IMR-90 (cell line): ENCODE measurements at regions not wholly inside any gene's neighbourhood (a gene's known extent, or its start where the extent isn't known, plus 50 kb on each side); places are given as distances from the start of the nearest gene placed in this dataset.

Experiments
- ATAC-seq: fragments of 200-7000 bp; cut with Tn5 transposase; 2 replicates; pipeline ENCODE4 v1.9.1; 2020; ENCODE audit warnings: low read depth, mild to moderate bottlenecking, moderate library complexity
- BruUV-seq: library from RNA; stranded (reverse); fragments of 400-500 nt; replicated peaks from 2 replicates; lab custom pipeline; 2021; lab: Mats Ljungman, UMichigan
- CTCF ChIA-PET: fragments of 300-600 bp; formaldehyde crosslinking; extraction: SDS; loops from one replicate; lab custom pipeline; 2021; ENCODE audit warnings: antibody characterized with exemption; lab: Yijun Ruan, JAX
- POLR2A ChIA-PET: fragments of 300-600 bp; sonication (Branson Sonifier 250); formaldehyde crosslinking; loops from one replicate; lab custom pipeline; 2022; ENCODE audit warnings: antibody characterized with exemption; ENCODE audit not compliant: unreplicated experiment; lab: Charles Lee
- DNase-seq: peaks from one replicate; pipeline ENCODE4 v3.0.0; 2013
- H2AFZ ChIP-seq: replicated peaks from 2 replicates; pipeline ENCODE3; 2013; ENCODE audit warnings: low read length, mild to moderate bottlenecking; ENCODE audit not compliant: poor library complexity
- H2AK5ac ChIP-seq: 2 replicates; pipeline ENCODE4 v1.6.1; 2013; ENCODE audit warnings: low read depth, low read length, inconsistent platforms
- H2AK9ac ChIP-seq: replicated peaks from 2 replicates; pipeline ENCODE3; 2013; ENCODE audit warnings: mild to moderate bottlenecking, low read depth, low read length, moderate library complexity; ENCODE audit not compliant: poor library complexity
- H2BK120ac ChIP-seq: 2 replicates; pipeline ENCODE4 v1.6.1; 2013; ENCODE audit warnings: low read depth, low read length, inconsistent platforms
- H2BK15ac ChIP-seq: 3 replicates; pipeline ENCODE4 v1.6.1; 2013; ENCODE audit warnings: low read depth, low read length, inconsistent platforms
- H2BK20ac ChIP-seq: 2 replicates; pipeline ENCODE4 v1.6.1; 2013; ENCODE audit warnings: low read depth, mild to moderate bottlenecking, inconsistent platforms, low read length, moderate library complexity
- H2BK5ac ChIP-seq: 2 replicates; pipeline ENCODE4 v1.6.1; 2013; ENCODE audit warnings: mild to moderate bottlenecking, low read depth, low read length, inconsistent platforms; ENCODE audit not compliant: poor library complexity, severe bottlenecking
- H3K14ac ChIP-seq: replicated peaks from 2 replicates; pipeline ENCODE4 v1.6.1; 2013; ENCODE audit warnings: low read depth, low read length, inconsistent platforms
- H3K18ac ChIP-seq: 2 replicates; pipeline ENCODE4 v1.6.1; 2013; ENCODE audit warnings: low read depth, low read length, control low read depth
- H3K23ac ChIP-seq: 2 replicates; pipeline ENCODE4 v1.6.1; 2013; ENCODE audit warnings: low read depth, low read length, inconsistent platforms
- H3K27ac ChIP-seq: 2 replicates; pipeline ENCODE4 v1.5.1; 2013; ENCODE audit warnings: mild to moderate bottlenecking, control low read depth, low read length; ENCODE audit not compliant: insufficient read depth
- H3K27me3 ChIP-seq: 2 replicates; pipeline ENCODE4 v1.6.1; 2013; ENCODE audit warnings: low read length; ENCODE audit not compliant: control insufficient read depth, insufficient read depth
- H3K36me3 ChIP-seq: 2 replicates; pipeline ENCODE4 v1.6.1; 2013; ENCODE audit warnings: low read length, mixed read lengths; ENCODE audit not compliant: control insufficient read depth, insufficient read depth
- H3K4ac ChIP-seq: 2 replicates; pipeline ENCODE4 v1.6.1; 2013; ENCODE audit warnings: low read depth, low read length, inconsistent platforms
- H3K4me1 ChIP-seq: 2 replicates; pipeline ENCODE4 v1.6.1; 2013; ENCODE audit warnings: low read length, mixed read lengths; ENCODE audit not compliant: control insufficient read depth, insufficient read depth
- H3K4me2 ChIP-seq: 2 replicates; pipeline ENCODE4 v1.6.1; 2013; ENCODE audit warnings: low read depth, mild to moderate bottlenecking, control low read depth, low read length, moderate library complexity
- H3K4me3 ChIP-seq: 2 replicates; pipeline ENCODE4 v1.5.1; 2013; ENCODE audit warnings: low read depth, mild to moderate bottlenecking, control low read depth, low read length, moderate library complexity; ENCODE audit not compliant: insufficient read depth
- H3K56ac ChIP-seq: 2 replicates; pipeline ENCODE4 v1.6.1; 2013; ENCODE audit warnings: low read length, inconsistent platforms; ENCODE audit not compliant: insufficient read depth; ENCODE audit errors: extremely low read depth
- H3K79me1 ChIP-seq, 2 experiments: 2 replicates each; pipeline ENCODE4 v1.6.1; 2013; ENCODE audit warnings: low read length in 2 of 2, inconsistent platforms in 1 of 2, low read depth in 1 of 2
- H3K9ac ChIP-seq: 2 replicates; pipeline ENCODE4 v1.6.1; 2013; ENCODE audit warnings: low read depth, low read length, control low read depth
- H3K9me1 ChIP-seq: 2 replicates; pipeline ENCODE4 v1.6.1; 2013; ENCODE audit warnings: low read length, inconsistent platforms; ENCODE audit not compliant: insufficient read depth
- H3K9me3 ChIP-seq: 2 replicates; pipeline ENCODE4 v1.6.1; 2013; ENCODE audit warnings: low read length; ENCODE audit not compliant: control insufficient read depth, insufficient read depth
- H4K20me1 ChIP-seq: 2 replicates; pipeline ENCODE4 v1.6.1; 2013; ENCODE audit warnings: low read length, inconsistent platforms; ENCODE audit not compliant: insufficient read depth
- H4K5ac ChIP-seq: 2 replicates; pipeline ENCODE4 v1.6.1; 2013; ENCODE audit warnings: mild to moderate bottlenecking, low read depth, low read length, control low read depth
- H4K8ac ChIP-seq, 2 experiments: 2 replicates each; pipeline ENCODE4 v1.6.1; 2013; ENCODE audit warnings: low read depth in 2 of 2, low read length in 2 of 2, control low read depth in 1 of 2, inconsistent platforms in 1 of 2
- H4K91ac ChIP-seq: 2 replicates; pipeline ENCODE4 v1.6.1; 2013; ENCODE audit warnings: low read depth, low read length, inconsistent platforms; ENCODE audit not compliant: insufficient read depth
- BHLHE40 ChIP-seq: fragments of 150-350 bp; IDR thresholded peaks from 2 replicates; pipeline ENCODE4 v1.6.1; 2016; ENCODE audit warnings: mild to moderate bottlenecking, low read depth, low read length
- ELK1 ChIP-seq: fragments of 150-350 bp; IDR thresholded peaks from 2 replicates; pipeline ENCODE4 v1.6.1; 2016; ENCODE audit warnings: low read depth, mild to moderate bottlenecking, low read length, moderate library complexity, borderline replicate concordance
- MAZ ChIP-seq: IDR thresholded peaks from 2 replicates; pipeline ENCODE4 v1.6.1; 2012; ENCODE audit warnings: low read depth, mild to moderate bottlenecking, low read length, improper control_type of control experiment, moderate library complexity, borderline replicate concordance
- MXI1 ChIP-seq: IDR thresholded peaks from 2 replicates; pipeline ENCODE4 v1.6.1; 2012; ENCODE audit warnings: low read depth, mild to moderate bottlenecking, low read length, moderate library complexity, borderline replicate concordance
- NFE2L2 ChIP-seq: fragments of 150-350 bp; IDR thresholded peaks from 2 replicates; pipeline ENCODE4 v1.6.1; 2016; ENCODE audit warnings: low read depth, mild to moderate bottlenecking, low read length
- POLR2A ChIP-seq: IDR thresholded peaks from 2 replicates; pipeline ENCODE4 v1.6.1; 2012; ENCODE audit warnings: mild to moderate bottlenecking, low read depth, low read length
- RAD21 ChIP-seq: IDR thresholded peaks from 2 replicates; pipeline ENCODE4 v1.6.1; 2012; ENCODE audit warnings: low read length, improper control_type of control experiment
- SMC3 ChIP-seq: fragments of 150-350 bp; IDR thresholded peaks from 2 replicates; pipeline ENCODE4 v1.6.1; 2016; ENCODE audit warnings: low read depth, mild to moderate bottlenecking, antibody characterized with exemption, low read length, moderate library complexity
- WGBS, 2 experiments: methylation state at CpG; one replicate each; pipeline versions ENCODE4 v1.1.5 to v1.1.7; 2013; ENCODE audit warnings: missing lambda C conversion rate in 2 of 2; ENCODE audit not compliant: insufficient read length in 1 of 2; ENCODE audit errors: extremely low coverage in 2 of 2; 5-methylcytosine and 5-hydroxymethylcytosine counted together
- dilution Hi-C: fragments of 300-500 bp; cut with HindIII; formaldehyde crosslinking; loops from one replicate; pipeline ENCODE4 v1.14.3; 2018; ENCODE audit warnings: low sequenced_read_pairs; ENCODE audit not compliant: unreplicated experiment
- in situ Hi-C: fragments of 300-500 bp; cut with MboI; formaldehyde crosslinking; loops from 3 replicates; pipeline ENCODE4 v1.14.3; 2019; ENCODE audit warnings: low sequenced_read_pairs, inconsistent platforms, mixed read lengths
- intact Hi-C: fragments of 100-400 bp; cut with micrococcal nuclease; formaldehyde crosslinking; loops from 2 replicates; pipeline ENCODE4 v1.10.0; 2022

DNA sequence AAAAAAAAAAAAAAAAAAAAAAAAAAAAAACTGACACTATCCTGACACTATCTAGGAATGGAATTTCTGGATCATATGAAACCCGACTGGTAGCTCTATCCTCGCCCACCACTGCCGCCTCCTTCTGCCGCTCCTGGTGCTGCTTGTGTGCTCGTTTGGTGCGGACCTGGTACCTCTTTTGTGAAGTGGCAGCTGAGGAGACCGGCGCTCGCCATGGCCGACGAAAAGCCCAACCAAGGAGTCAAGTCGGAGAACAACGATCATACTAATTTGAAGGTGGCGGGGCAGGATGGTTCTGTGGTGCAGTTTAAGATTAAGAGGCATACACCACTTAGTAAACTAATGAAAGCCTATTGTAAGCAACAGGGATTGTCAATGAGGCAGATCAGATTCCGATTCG lies 130.6 kb downstream of the SEPTIN14 start:
- no peak overlapping the region for H4K91ac ChIP-seq
- ATAC-seq (no peak), DNase-seq (no peak)
- no peaks in the 10 kb centered on the region for H3K79me1 ChIP-seq
- no peak overlapping the region for H3K4ac ChIP-seq
- H3K4me2 ChIP-seq: no peak overlapping the region
- no peak overlapping the region for H3K18ac ChIP-seq
- H3K4me1 ChIP-seq: no peaks in the 10 kb centered on the region
- no peak overlapping the region for H2BK120ac ChIP-seq
- H2BK20ac ChIP-seq: no peak overlapping the region
- dilution Hi-C loops (no loop called here), in situ Hi-C loops (no loop called here), intact Hi-C loops (no loop called here)
- no peak for TF ChIP-seq BHLHE40
- no peak for TF ChIP-seq MAZ
- TF ChIP-seq NFE2L2: no peak
- no peak for TF ChIP-seq ELK1
- no peak for TF ChIP-seq RAD21
- TF ChIP-seq MXI1: no peak
- TF ChIP-seq SMC3: no peak
- no peak for TF ChIP-seq POLR2A
- H3K4me3 ChIP-seq: no peak overlapping the region
- H4K8ac ChIP-seq: no peak overlapping the region
- H3K36me3 ChIP-seq: no peaks in the 10 kb centered on the region
- H3K9ac ChIP-seq: no peak overlapping the region
- H3K9me3 ChIP-seq: no peaks in the 10 kb centered on the region
- H3K23ac ChIP-seq: no peak overlapping the region
- no peaks in the 10 kb centered on the region for H3K27me3 ChIP-seq
- H3K56ac ChIP-seq: no peak overlapping the region
- no CpG with 5 or more reads among the region's 16 CpGs for WGBS, 2 experiments
- no peak overlapping the region for H2AK9ac ChIP-seq
- H4K20me1 ChIP-seq: no peaks in the 10 kb centered on the region
- H2BK15ac ChIP-seq: no peak overlapping the region
- no peak overlapping the region for H3K14ac ChIP-seq
- H2AK5ac ChIP-seq: no peak overlapping the region
- ChIA-PET POLR2A (no interaction called here), CTCF (no interaction called here)
- H2BK5ac ChIP-seq: no peak overlapping the region
- H4K5ac ChIP-seq: no peak overlapping the region
- H3K9me1 ChIP-seq: no peaks in the 10 kb centered on the region
- no peak overlapping the region for H2AFZ ChIP-seq
- H3K27ac ChIP-seq: no peak overlapping the region
- BruUV-seq: no TSS peak
